ENCODE measurements at regions not wholly inside any gene's neighbourhood (a gene's known extent, or its start where the extent isn't known, plus 50 kb on each side); places are given as distances from the start of the nearest gene placed in this dataset.

DNA sequence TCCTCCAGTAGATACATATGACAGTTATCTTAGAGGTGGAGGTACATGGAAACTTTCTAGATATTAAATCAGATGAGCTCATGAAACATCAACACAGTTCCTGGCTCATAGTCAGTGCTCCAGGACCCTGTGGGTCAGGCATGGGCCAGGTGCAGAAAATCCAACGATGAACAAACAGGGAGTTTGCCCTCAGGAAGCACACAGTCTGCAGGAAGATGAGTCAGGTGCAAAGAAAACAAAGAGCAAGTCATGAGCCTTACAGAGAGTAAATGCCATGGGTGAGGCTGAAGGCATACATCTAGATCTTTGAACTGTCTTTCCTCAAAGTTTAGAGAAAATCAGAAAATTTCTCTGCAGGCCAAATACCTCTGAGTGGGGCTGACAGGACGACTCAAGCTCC lies 184.2 kb upstream of the TPM1 start:
- TF ChIP-seq, protein P1, sequence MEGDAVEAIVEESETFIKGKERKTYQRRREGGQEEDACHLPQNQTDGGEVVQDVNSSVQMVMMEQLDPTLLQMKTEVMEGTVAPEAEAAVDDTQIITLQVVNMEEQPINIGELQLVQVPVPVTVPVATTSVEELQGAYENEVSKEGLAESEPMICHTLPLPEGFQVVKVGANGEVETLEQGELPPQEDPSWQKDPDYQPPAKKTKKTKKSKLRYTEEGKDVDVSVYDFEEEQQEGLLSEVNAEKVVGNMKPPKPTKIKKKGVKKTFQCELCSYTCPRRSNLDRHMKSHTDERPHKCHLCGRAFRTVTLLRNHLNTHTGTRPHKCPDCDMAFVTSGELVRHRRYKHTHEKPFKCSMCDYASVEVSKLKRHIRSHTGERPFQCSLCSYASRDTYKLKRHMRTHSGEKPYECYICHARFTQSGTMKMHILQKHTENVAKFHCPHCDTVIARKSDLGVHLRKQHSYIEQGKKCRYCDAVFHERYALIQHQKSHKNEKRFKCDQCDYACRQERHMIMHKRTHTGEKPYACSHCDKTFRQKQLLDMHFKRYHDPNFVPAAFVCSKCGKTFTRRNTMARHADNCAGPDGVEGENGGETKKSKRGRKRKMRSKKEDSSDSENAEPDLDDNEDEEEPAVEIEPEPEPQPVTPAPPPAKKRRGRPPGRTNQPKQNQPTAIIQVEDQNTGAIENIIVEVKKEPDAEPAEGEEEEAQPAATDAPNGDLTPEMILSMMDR (IDR thresholded peaks at IDR 0.05): no peak
- TF ChIP-seq RELA (CRISPR knock-in tag; IDR thresholded peaks at IDR 0.05; ENCODE audit: borderline replicate concordance): no peak
- TF ChIP-seq NR1H2 (CRISPR knock-in tag; IDR thresholded peaks at IDR 0.05): no peak
- no peak for TF ChIP-seq NR2C2 (CRISPR knock-in tag; IDR thresholded peaks at IDR 0.05)
- no peak for TF ChIP-seq CBFB (CRISPR knock-in tag; IDR thresholded peaks at IDR 0.05; ENCODE audit: low read depth)
- no peak for TF ChIP-seq SP1 (CRISPR knock-in tag; conservative IDR thresholded peaks at IDR 0.05)
- TF ChIP-seq, protein P2, sequence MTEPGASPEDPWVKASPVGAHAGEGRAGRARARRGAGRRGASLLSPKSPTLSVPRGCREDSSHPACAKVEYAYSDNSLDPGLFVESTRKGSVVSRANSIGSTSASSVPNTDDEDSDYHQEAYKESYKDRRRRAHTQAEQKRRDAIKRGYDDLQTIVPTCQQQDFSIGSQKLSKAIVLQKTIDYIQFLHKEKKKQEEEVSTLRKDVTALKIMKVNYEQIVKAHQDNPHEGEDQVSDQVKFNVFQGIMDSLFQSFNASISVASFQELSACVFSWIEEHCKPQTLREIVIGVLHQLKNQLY (CRISPR knock-in tag; IDR thresholded peaks at IDR 0.05): no peak
- TF ChIP-seq, protein P3, sequence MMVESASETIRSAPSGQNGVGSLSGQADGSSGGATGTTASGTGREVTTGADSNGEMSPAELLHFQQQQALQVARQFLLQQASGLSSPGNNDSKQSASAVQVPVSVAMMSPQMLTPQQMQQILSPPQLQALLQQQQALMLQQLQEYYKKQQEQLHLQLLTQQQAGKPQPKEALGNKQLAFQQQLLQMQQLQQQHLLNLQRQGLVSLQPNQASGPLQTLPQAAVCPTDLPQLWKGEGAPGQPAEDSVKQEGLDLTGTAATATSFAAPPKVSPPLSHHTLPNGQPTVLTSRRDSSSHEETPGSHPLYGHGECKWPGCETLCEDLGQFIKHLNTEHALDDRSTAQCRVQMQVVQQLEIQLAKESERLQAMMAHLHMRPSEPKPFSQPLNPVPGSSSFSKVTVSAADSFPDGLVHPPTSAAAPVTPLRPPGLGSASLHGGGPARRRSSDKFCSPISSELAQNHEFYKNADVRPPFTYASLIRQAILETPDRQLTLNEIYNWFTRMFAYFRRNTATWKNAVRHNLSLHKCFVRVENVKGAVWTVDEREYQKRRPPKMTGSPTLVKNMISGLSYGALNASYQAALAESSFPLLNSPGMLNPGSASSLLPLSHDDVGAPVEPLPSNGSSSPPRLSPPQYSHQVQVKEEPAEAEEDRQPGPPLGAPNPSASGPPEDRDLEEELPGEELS (CRISPR knock-in tag; IDR thresholded peaks at IDR 0.05): no peak
